Right lobe of liver (tissue), 4 donors: ENCODE measurements at regions not wholly inside any gene's neighbourhood (a gene's known extent, or its start where the extent isn't known, plus 50 kb on each side); places are given as distances from the start of the nearest gene placed in this dataset.

ENCODE experiments used
- POLR2A ChIP-seq: fragments of 450-650 bp; IDR thresholded peaks from one replicate; pipeline ENCODE4 v1.6.1; 2017; ENCODE audit warnings: antibody characterized with exemption, mild to moderate bottlenecking
- TF ChIP-seq, protein P1 (sequence below), 4 donors: fragments of 200-600 bp in 3 of 4; fragments of 450-650 bp in 1 of 4; IDR thresholded peaks; one replicate each; pipeline versions ENCODE4 v1.5.1 to v1.8.0; 2016 to 2022; ENCODE audit warnings: antibody characterized with exemption in 4 of 4, mild to moderate bottlenecking in 2 of 4
- donor health status: DM: no; HTN: no; CAD: no.
- donor health status: DM: no; HTN: no; CAD: no.
- donor health status: DM: no; HTN: yes; CAD: no.

DNA sequence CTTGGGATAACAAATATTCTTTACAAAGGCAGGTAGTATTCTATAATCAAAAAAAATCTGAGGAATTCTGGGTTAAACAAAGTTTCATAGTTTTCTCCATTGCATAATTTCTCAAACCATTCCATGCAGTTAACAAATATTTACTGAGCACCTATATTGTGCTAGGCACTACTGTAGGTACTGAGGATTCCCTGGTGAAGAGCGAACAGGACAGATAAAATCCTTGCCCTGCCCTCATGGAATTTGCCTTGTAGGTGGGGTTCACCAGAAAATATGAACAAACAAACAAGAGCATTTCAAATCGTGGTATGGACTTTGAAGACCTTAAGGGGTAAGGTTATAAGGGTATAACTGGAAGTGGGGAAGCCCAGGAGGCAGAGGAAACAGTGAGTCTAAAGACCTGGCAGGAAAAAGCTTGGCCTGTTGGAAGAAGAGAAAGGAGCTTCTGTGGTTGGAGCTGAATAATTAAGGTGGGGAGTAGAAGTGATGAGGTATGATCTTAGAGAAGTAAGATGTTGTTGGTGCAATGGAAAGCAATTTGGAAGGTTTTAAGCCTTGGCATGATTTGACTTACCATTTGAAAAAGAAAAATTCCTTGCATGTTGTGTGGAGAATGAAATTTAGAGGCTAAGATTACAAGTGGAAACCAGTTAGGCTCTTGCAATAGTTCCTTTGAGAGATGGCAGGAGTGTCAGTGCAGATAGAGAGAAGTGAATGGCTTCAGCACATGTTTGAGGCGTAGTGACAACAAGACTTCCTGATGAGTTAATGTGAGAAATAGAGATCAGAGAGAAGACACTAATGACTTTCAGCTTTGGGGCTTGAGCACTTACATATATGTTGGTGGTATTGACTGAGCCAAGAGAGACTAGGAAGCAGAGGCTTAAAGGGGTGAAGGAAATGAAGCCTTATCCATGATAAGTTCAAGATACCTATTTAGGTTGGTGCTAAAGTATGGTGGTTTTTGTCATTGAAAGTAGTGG, 55.7 kb upstream of the PICALM start:
- no peak for TF ChIP-seq POLR2A
- TF ChIP-seq, protein P1, sequence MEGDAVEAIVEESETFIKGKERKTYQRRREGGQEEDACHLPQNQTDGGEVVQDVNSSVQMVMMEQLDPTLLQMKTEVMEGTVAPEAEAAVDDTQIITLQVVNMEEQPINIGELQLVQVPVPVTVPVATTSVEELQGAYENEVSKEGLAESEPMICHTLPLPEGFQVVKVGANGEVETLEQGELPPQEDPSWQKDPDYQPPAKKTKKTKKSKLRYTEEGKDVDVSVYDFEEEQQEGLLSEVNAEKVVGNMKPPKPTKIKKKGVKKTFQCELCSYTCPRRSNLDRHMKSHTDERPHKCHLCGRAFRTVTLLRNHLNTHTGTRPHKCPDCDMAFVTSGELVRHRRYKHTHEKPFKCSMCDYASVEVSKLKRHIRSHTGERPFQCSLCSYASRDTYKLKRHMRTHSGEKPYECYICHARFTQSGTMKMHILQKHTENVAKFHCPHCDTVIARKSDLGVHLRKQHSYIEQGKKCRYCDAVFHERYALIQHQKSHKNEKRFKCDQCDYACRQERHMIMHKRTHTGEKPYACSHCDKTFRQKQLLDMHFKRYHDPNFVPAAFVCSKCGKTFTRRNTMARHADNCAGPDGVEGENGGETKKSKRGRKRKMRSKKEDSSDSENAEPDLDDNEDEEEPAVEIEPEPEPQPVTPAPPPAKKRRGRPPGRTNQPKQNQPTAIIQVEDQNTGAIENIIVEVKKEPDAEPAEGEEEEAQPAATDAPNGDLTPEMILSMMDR (IDR thresholded peaks at IDR 0.05) = no peak
